Kidney (tissue), 13 donors: ENCODE measurements at regions not wholly inside any gene's neighbourhood (a gene's known extent, or its start where the extent isn't known, plus 50 kb on each side); places are given as distances from the start of the nearest gene placed in this dataset.

Experiments
- DNase-seq, 5 donors: peaks; one replicate each; pipeline ENCODE4 v3.0.0-alpha.2; 2013 to 2020
- FAIRE-seq: peaks from 2 replicates; lab custom pipeline; 2012; peaks lifted over from hg19 to GRCh38; lab: Jason Lieb, UNC
- H3K27ac ChIP-seq, 2 donors: one replicate each; pipeline ENCODE4 v1.7.0; 2013; ENCODE audit warnings: low read depth in 2 of 2, low read length in 2 of 2, inconsistent platforms in 1 of 2
- H3K27me3 ChIP-seq: one replicate; pipeline ENCODE4 v1.7.1; 2013; ENCODE audit warnings: low read length, inconsistent platforms; ENCODE audit not compliant: control insufficient read depth, insufficient read depth
- H3K36me3 ChIP-seq, 3 donors: one replicate each; pipeline versions ENCODE4 v1.7.0 to v1.7.1; 2013; ENCODE audit warnings: low read length in 3 of 3, control low read depth in 1 of 3, inconsistent platforms in 1 of 3; ENCODE audit not compliant: insufficient read depth in 3 of 3, control insufficient read depth in 2 of 3
- H3K4me1 ChIP-seq, 3 donors: one replicate each; pipeline versions ENCODE4 v1.7.0 to v1.7.1; 2013; ENCODE audit warnings: low read length in 3 of 3, inconsistent platforms in 1 of 3, low read depth in 1 of 3; ENCODE audit not compliant: control insufficient read depth in 2 of 3, insufficient read depth in 2 of 3
- H3K4me3 ChIP-seq, 3 donors: one replicate each; pipeline versions ENCODE4 v1.7.0 to v1.8.1; 2013; ENCODE audit warnings: low read length in 3 of 3, control low read depth in 1 of 3, inconsistent platforms in 1 of 3
- H3K9ac ChIP-seq, 3 donors: one replicate each; pipeline versions ENCODE4 v1.7.0 to v1.7.1; 2013; ENCODE audit warnings: low read length in 3 of 3, control low read depth in 1 of 3, inconsistent platforms in 1 of 3
- H3K9me3 ChIP-seq, 3 donors: one replicate each; pipeline versions ENCODE4 v1.7.0 to v1.7.1; 2013; ENCODE audit warnings: low read length in 3 of 3, control low read depth in 1 of 3, inconsistent platforms in 1 of 3; ENCODE audit not compliant: control insufficient read depth in 2 of 3, insufficient read depth in 1 of 3
- intact Hi-C: fragments of 100-400 bp; cut with DNase I; formaldehyde crosslinking; loops from one replicate; pipeline ENCODE4 v1.11.1; 2022
- TF ChIP-seq, protein P1 (sequence below): IDR thresholded peaks from 3 replicates; pipeline ENCODE4 v1.5.1; 2012; ENCODE audit warnings: mild to moderate bottlenecking, moderate library complexity, borderline replicate concordance; ENCODE audit not compliant: insufficient read depth; ENCODE audit errors: extremely low read depth
- donor health status: control.
- donor health status: control.
- donor health status: control.
- donor health status: control.
- donor health status: control.
- donor health status: DM: yes; HTN: yes; CAD: no.
- donor health status: Normal renal cell carcinoma (clear cell type).

DNA sequence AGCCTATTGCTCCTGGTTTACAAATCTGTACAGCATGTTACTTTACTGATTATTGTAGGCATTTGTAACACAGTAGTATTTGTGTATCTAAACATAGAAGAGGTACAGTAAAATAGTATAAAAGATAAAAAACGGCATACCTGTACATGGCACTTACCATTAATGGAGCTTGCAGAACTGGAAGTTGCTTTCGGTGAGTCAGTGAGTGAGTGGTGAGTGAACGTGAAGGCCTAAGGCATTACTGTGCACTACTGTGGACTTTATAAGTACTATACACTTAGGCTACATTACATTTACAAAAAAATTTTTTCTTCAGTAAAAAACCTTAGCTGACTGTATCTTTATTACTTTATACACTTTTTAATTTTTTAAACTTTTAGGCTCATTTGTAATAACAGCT, 90.9 kb downstream of the RAP2B start:
- TF ChIP-seq, protein P1, sequence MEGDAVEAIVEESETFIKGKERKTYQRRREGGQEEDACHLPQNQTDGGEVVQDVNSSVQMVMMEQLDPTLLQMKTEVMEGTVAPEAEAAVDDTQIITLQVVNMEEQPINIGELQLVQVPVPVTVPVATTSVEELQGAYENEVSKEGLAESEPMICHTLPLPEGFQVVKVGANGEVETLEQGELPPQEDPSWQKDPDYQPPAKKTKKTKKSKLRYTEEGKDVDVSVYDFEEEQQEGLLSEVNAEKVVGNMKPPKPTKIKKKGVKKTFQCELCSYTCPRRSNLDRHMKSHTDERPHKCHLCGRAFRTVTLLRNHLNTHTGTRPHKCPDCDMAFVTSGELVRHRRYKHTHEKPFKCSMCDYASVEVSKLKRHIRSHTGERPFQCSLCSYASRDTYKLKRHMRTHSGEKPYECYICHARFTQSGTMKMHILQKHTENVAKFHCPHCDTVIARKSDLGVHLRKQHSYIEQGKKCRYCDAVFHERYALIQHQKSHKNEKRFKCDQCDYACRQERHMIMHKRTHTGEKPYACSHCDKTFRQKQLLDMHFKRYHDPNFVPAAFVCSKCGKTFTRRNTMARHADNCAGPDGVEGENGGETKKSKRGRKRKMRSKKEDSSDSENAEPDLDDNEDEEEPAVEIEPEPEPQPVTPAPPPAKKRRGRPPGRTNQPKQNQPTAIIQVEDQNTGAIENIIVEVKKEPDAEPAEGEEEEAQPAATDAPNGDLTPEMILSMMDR, result no peak
- Histone ChIP-seq H3K27me3 (no peaks in the 10 kb centered on the region), H3K9ac (no peak overlapping the region), H3K27ac (no peak overlapping the region), H3K4me3 (no peak overlapping the region), H3K9me3 (peaks cover 0 to 2% (median 0%) of the 10 kb centered on the region in 3 donors), H3K36me3 (no peaks in the 10 kb centered on the region), H3K4me1 (no peaks in the 10 kb centered on the region)
- DNase-seq, result no peak
- FAIRE-seq, result no peak
- intact Hi-C loops, result no loop called here

DNA sequence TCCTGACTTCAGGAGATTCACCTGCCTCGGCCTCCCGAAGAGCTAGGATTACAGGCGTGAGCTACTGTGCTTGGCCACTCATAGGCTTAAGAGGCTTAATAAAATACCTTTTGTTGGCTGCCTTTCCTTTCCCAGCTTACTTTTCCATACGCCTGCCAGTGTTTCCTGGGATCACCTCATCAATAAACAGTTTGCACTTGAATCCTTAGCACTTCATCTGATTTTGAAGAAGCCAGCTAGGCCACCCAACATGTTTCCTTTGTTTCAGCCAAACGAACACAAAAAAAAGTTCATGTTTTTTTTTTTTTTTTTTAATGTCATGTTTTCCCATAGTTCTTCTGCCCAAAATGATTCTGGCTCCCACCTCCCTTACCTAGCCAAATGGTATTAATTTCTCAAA, 92.3 kb downstream of the RAP2B start:
- no peak for FAIRE-seq
- Histone ChIP-seq H3K27ac (no peak overlapping the region), H3K4me3 (no peak overlapping the region), H3K9ac (no peak overlapping the region), H3K9me3 (peaks cover 0 to 2% (median 0%) of the 10 kb centered on the region in 3 donors), H3K36me3 (no peaks in the 10 kb centered on the region), H3K4me1 (no peaks in the 10 kb centered on the region), H3K27me3 (no peaks in the 10 kb centered on the region)
- TF ChIP-seq, protein P1, result no peak
- intact Hi-C loops, result no loop called here
- no peak for DNase-seq

- no peak for DNase-seq
- intact Hi-C loops, result no loop called here
- TF ChIP-seq, protein P1, result no peak
- no peak overlapping the region for H3K4me3 ChIP-seq
- no peak overlapping the region for H3K27ac ChIP-seq
- no peak overlapping the region for H3K9ac ChIP-seq
- H3K36me3 ChIP-seq, result no peaks in the 10 kb centered on the region
- no peak for FAIRE-seq
- H3K4me1 ChIP-seq, result no peaks in the 10 kb centered on the region
- no peaks in the 10 kb centered on the region for H3K27me3 ChIP-seq
- H3K9me3 ChIP-seq, result peaks cover 0 to 2% (median 0%) of the 10 kb centered on the region in 3 donors
Measured at GRCh38 chr3:153257673-153258351, 95.8 kb downstream of the RAP2B start.

DNA sequence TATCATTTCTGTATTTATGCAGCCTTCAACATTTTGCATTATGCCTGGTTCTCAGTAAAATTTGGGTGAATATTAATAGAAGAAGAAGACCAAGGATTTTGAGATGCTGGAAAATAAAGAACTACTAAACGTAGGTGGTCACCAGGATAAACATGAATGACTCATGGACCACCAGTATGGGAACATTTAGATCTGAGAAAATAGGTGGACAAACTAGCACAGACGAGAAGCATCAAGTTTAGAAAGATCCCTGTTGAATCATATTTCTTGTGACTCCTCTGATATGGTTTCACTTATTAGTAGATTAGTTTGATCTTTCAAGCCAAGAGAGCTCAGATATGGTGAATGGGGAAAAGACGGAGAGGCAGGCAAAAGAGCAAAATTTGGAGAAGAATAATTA, 97.9 kb downstream of the RAP2B start:
- Histone ChIP-seq H3K4me1 (no peaks in the 10 kb centered on the region), H3K27ac (no peak overlapping the region), H3K4me3 (no peak overlapping the region), H3K36me3 (no peaks in the 10 kb centered on the region), H3K9me3 (peaks cover 0 to 2% (median 0%) of the 10 kb centered on the region in 3 donors), H3K27me3 (no peaks in the 10 kb centered on the region), H3K9ac (no peak overlapping the region)
- intact Hi-C loops, result no loop called here
- DNase-seq (no peak), FAIRE-seq (no peak)
- TF ChIP-seq, protein P1, result no peak
